A549 (cell line): ENCODE measurements at regions not wholly inside any gene's neighbourhood (a gene's known extent, or its start where the extent isn't known, plus 50 kb on each side); places are given as distances from the start of the nearest gene placed in this dataset.

Experiments
- BHLHE40 ChIP-seq: IDR thresholded peaks from 2 replicates; pipeline ENCODE4 v1.6.1; 2012; ENCODE audit warnings: low read depth, low read length, inconsistent platforms
- MAFK ChIP-seq: fragments of 450-650 bp; IDR thresholded peaks from 2 replicates; pipeline ENCODE4 v1.6.1; 2014; ENCODE audit not compliant: partially characterized antibody
- NFE2L2 ChIP-seq: fragments of 150-350 bp; conservative IDR thresholded peaks from 2 replicates; pipeline ENCODE4 v1.6.1; 2014; ENCODE audit warnings: low read length
- NR3C1 ChIP-seq: fragments of >200 bp; sonication (Bioruptor Twin); formaldehyde crosslinking; IDR thresholded peaks from 3 replicates; pipeline ENCODE4 v1.6.1; 2017
- POLR2A ChIP-seq: IDR thresholded peaks from 2 replicates; pipeline ENCODE4 v1.6.1; 2012; ENCODE audit warnings: mild to moderate bottlenecking, low read length
- TF ChIP-seq, protein P1 (sequence below): fragments of >200 bp; sonication (Bioruptor Twin); formaldehyde crosslinking; IDR thresholded peaks from 3 replicates; pipeline ENCODE4 v1.5.1; 2016
- TF ChIP-seq, protein P2 (sequence below): IDR thresholded peaks from 2 replicates; pipeline ENCODE4 v1.6.1; 2012; ENCODE audit warnings: low read depth, borderline replicate concordance

DNA sequence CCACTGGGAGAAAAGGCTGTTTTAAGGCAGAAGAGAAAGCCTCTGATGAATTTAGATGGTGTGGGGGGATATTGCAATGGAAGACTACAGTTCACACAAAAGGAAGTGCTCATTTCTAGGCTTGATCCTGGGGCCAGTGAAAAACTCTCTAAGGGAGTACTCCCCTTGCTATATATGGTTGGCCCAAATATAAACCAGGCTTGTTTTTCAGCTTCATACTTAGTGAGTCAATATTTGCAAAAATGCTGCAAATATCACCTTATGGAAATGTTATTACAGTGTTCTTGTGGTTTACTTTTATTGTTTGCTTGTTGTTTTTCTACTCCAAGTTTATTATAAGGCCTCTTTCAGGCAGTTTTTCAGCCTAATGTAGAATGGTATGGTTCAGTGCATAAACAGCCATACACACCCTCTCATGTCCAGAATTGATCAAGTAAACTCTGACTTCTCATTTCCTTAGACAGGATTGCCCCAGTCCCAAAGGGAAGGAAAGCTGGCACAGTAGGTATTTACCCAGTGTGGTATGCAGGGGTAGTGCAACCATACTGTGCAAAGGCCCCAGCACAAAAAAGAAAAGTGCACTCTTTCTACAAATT, 115.1 kb downstream of the FEM1C start:
- no peak for TF ChIP-seq NFE2L2
- TF ChIP-seq POLR2A = no peak
- TF ChIP-seq, protein P1, sequence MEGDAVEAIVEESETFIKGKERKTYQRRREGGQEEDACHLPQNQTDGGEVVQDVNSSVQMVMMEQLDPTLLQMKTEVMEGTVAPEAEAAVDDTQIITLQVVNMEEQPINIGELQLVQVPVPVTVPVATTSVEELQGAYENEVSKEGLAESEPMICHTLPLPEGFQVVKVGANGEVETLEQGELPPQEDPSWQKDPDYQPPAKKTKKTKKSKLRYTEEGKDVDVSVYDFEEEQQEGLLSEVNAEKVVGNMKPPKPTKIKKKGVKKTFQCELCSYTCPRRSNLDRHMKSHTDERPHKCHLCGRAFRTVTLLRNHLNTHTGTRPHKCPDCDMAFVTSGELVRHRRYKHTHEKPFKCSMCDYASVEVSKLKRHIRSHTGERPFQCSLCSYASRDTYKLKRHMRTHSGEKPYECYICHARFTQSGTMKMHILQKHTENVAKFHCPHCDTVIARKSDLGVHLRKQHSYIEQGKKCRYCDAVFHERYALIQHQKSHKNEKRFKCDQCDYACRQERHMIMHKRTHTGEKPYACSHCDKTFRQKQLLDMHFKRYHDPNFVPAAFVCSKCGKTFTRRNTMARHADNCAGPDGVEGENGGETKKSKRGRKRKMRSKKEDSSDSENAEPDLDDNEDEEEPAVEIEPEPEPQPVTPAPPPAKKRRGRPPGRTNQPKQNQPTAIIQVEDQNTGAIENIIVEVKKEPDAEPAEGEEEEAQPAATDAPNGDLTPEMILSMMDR = no peak
- no peak for TF ChIP-seq NR3C1
- TF ChIP-seq, protein P2, sequence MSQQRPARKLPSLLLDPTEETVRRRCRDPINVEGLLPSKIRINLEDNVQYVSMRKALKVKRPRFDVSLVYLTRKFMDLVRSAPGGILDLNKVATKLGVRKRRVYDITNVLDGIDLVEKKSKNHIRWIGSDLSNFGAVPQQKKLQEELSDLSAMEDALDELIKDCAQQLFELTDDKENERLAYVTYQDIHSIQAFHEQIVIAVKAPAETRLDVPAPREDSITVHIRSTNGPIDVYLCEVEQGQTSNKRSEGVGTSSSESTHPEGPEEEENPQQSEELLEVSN = no peak
- TF ChIP-seq MAFK = no peak
- no peak for TF ChIP-seq BHLHE40
